Upper lobe of left lung (tissue), 4 donors: ENCODE measurements at regions not wholly inside any gene's neighbourhood (a gene's known extent, or its start where the extent isn't known, plus 50 kb on each side); places are given as distances from the start of the nearest gene placed in this dataset.

Experiments used
- POLR2A ChIP-seq, 4 donors: fragments of 450-650 bp; IDR thresholded peaks; one replicate each; pipeline ENCODE4 v1.5.1; 2016 to 2017; ENCODE audit warnings: antibody characterized with exemption in 4 of 4, mild to moderate bottlenecking in 2 of 4
- TF ChIP-seq, protein P1 (sequence below), 6 experiments: fragments of 450-650 bp in 4 of 6; fragments of 200-600 bp in 2 of 6; sonication (generic) in 2 of 6; IDR thresholded peaks; one replicate each; pipeline ENCODE4 v1.5.1; 2016 to 2019; ENCODE audit warnings: antibody characterized with exemption in 6 of 6

DNA sequence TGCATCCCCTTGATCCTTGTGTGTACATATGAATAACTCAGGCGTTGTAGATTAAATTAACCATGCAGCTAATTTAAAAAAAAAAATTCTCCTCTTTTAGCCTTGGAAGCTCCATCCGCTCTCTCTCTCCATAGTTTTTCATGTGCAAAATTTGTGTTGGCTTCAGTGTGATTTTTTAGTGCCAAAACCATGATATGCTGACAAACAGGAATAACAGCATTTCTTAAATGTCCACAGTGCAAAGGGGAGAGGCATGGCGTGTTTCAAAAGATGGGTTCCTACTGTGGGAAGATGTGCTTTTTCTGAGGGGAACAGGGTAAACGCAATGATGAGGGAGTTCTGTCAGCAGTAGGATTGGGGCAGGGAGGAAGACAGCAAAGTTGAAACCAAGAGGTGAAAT is 247.0 kb downstream of the ICOS start:
- TF ChIP-seq, protein P1, sequence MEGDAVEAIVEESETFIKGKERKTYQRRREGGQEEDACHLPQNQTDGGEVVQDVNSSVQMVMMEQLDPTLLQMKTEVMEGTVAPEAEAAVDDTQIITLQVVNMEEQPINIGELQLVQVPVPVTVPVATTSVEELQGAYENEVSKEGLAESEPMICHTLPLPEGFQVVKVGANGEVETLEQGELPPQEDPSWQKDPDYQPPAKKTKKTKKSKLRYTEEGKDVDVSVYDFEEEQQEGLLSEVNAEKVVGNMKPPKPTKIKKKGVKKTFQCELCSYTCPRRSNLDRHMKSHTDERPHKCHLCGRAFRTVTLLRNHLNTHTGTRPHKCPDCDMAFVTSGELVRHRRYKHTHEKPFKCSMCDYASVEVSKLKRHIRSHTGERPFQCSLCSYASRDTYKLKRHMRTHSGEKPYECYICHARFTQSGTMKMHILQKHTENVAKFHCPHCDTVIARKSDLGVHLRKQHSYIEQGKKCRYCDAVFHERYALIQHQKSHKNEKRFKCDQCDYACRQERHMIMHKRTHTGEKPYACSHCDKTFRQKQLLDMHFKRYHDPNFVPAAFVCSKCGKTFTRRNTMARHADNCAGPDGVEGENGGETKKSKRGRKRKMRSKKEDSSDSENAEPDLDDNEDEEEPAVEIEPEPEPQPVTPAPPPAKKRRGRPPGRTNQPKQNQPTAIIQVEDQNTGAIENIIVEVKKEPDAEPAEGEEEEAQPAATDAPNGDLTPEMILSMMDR (IDR thresholded peaks at IDR 0.05) = no peak
- TF ChIP-seq POLR2A (IDR thresholded peaks at IDR 0.05) = no peak
